GM21717 (cell line): ENCODE measurements at regions not wholly inside any gene's neighbourhood (a gene's known extent, or its start where the extent isn't known, plus 50 kb on each side); places are given as distances from the start of the nearest gene placed in this dataset.

Experiments used
- ATAC-seq: cut with Tn5 transposase; IDR thresholded peaks from one replicate; pipeline ENCODE4 v1.9.1; 2021; ENCODE audit warnings: mild to moderate bottlenecking, moderate library complexity; ENCODE audit not compliant: unreplicated experiment

GRCh38 chr6:137729866-137730629, 137.0 kb upstream of the TNFAIP3 start:
- ATAC-seq = no peak

- ATAC-seq = no peak
Measured at GRCh38 chr6:137731600-137731959, 135.5 kb upstream of the TNFAIP3 start.

- no peak for ATAC-seq
Measured at GRCh38 chr6:137731960-137732616, 135.0 kb upstream of the TNFAIP3 start.

DNA sequence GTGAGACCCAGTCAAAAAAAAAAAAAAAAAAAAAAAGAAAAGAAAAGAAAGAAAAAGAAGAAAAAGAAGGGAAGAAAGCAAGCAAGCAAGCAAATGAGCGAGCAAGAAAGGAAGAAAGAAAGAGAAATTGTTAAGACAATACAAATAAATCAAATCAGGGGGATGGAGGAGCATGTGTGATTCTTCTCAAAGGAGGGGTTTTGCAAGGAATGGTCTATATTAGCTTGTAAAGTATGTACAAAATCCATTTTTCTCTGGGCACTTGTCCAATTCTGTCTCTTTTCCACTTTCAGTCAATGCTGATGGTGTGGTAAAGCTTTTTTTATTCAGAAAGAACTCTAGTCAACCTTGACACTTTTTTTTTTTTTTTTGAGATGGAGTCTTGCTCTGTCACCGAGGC, 133.7 kb upstream of the TNFAIP3 start:
- ATAC-seq = no peak

DNA sequence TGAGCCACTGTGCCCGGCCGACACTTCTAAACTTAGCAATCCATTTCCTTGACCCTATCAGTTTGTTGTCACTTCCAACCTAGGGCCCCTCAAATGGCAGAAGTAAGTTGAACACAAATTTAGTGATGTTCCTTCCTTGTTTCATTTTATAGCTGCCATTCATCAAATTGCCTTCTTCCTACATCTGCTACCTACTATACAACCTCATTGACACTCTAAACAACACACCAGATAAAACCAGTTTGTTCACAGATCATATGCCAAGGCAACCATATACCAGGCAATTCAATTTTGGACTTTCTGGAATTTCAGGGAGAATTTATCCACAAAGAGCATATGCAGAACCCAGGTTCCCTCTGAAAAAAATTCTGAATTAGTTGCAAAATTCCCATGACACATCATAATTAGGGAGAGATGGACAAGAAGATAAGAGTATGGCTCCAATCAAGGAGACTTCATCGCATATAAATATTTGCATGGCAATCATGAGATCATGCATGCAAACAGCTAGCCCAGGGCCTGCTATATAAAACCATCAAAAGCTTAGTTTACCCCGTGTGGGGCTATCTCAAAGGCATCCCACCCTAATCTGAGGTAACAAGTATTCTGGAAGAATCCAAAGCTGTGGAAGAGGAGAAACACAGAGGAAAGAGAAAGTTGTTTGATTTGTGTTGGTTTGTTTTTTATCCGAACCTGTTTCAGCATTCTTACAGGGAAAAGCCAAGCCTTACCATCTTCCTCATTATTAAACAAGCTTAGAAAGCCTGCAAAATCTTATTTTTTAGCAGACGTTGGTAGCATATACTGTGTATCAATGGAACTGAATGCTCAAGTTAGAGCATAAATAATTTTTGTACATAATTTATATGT, 132.8 kb upstream of the TNFAIP3 start:
- no peak for ATAC-seq

- no peak for ATAC-seq
Measured at GRCh38 chr6:137734875-137735182, 132.2 kb upstream of the TNFAIP3 start.

GRCh38 chr6:137736048-137736818, 130.8 kb upstream of the TNFAIP3 start:
- peak; percentile 83 for ATAC-seq

- ATAC-seq = no peak
Measured at GRCh38 chr6:137736911-137737310, 130.1 kb upstream of the TNFAIP3 start.

- no peak for ATAC-seq
Measured at GRCh38 chr6:137737836-137738596, 129.0 kb upstream of the TNFAIP3 start.

DNA sequence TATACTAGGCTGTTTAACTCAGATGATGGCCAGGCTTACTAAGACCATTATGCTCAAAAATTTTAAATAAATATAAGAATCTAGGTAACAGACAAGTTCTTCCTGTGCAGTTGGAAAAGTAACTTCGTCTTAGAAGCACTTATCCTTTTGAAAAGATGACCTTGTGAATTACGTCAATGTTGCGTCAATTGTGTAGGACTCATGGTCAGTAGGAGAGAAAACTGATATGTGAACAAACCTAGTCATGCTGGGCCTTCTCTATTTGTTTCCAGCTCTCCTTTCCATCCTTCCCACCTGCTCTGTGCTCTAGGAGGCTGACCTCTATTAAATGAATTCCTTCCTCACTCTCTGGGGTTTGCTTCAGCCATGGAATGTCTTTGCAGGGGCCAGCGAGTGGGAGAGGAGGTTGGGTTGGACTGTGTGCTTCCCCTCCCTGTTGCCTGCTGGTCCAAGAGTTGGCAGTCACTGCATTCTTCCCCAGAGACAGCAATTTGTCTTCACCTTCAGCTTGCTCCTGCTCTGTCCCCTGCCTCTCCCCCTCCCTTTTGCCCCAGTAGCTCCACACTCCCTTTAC, 128.0 kb upstream of the TNFAIP3 start:
- ATAC-seq = no peak

GRCh38 chr6:137739544-137739943, 127.5 kb upstream of the TNFAIP3 start:
- no peak for ATAC-seq

DNA sequence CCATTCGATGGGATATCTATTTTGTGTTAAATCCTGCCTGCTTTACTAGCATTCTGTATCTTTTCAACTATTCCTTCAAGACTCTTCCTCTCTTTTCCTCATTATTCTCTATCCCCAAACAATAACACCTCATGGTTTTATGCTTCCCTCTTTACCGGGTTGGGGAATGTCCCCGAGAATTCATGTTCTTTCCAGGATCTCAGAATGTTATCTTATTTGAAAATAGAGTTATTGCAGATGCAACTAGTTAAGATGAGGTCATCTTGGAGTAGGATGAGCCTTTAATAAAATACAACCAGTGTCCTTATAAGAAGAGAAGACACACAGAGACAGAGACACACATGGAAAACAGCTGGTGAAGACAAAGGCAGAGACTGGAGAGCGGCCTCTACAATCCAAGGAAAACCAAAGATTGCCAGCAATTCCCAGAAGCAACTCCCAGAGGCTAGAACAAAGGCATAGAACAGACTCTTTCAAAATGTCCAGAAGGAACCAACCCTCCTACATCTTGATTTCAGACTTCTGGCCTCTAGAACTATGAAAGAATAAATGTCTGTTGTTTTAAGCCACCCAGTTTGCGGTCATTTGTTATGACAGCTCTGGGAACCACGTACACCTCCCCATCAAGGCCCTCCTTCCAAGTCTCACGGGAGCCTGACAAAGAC, 126.8 kb upstream of the TNFAIP3 start:
- ATAC-seq = no peak

- no peak for ATAC-seq
Measured at GRCh38 chr6:137740967-137741761, 125.9 kb upstream of the TNFAIP3 start.

DNA sequence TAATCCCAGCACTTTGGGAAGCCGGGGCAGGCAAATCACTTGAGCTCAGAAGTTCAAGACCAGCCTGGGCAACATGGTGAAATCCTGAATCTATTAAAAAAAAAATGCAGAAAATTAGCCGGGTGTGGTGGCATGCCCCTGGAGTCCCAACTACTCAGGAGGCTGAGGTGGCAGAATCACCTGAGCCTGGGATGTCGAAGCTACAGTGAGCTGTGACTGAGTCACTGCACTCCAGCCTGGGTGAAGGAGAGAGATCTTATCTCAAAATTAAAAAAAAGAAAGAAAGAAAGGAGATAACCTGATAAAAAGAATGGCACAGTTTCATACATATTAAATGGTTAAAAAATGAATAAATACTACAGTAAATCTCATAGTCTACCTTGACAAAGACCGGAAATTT, 123.6 kb upstream of the TNFAIP3 start:
- no peak for ATAC-seq

GRCh38 chr6:137744877-137745276, 122.2 kb upstream of the TNFAIP3 start:
- peak; percentile 85 for ATAC-seq

GRCh38 chr6:137745321-137745720, 121.7 kb upstream of the TNFAIP3 start:
- ATAC-seq = no peak

DNA sequence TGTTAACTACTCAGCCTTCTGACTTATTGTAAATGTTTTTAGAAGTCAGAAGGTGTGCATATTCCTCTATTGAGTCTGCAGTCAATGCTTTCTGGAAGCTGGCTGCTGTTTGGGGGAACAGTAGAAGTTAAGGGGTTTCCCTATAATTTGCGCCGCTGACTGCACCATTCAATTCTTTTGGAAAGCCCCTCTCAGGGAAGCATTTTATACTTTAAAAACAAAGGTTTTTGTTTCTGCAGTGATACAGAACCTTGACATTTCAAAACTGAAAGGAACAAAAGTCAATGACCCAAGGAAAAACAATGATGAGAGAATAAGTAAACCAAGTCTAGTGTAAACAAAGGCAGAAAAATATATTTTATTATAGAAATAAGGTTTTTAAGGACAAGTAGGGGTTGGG, 120.8 kb upstream of the TNFAIP3 start:
- ATAC-seq = peak; percentile 34

GRCh38 chr6:137749696-137750211, 117.3 kb upstream of the TNFAIP3 start:
- no peak for ATAC-seq
